ENCODE measurements at regions not wholly inside any gene's neighbourhood (a gene's known extent, or its start where the extent isn't known, plus 50 kb on each side); places are given as distances from the start of the nearest gene placed in this dataset.
A peak's percentile ranks its signal among the peaks of the same experiment; 100 is the strongest.

DNA sequence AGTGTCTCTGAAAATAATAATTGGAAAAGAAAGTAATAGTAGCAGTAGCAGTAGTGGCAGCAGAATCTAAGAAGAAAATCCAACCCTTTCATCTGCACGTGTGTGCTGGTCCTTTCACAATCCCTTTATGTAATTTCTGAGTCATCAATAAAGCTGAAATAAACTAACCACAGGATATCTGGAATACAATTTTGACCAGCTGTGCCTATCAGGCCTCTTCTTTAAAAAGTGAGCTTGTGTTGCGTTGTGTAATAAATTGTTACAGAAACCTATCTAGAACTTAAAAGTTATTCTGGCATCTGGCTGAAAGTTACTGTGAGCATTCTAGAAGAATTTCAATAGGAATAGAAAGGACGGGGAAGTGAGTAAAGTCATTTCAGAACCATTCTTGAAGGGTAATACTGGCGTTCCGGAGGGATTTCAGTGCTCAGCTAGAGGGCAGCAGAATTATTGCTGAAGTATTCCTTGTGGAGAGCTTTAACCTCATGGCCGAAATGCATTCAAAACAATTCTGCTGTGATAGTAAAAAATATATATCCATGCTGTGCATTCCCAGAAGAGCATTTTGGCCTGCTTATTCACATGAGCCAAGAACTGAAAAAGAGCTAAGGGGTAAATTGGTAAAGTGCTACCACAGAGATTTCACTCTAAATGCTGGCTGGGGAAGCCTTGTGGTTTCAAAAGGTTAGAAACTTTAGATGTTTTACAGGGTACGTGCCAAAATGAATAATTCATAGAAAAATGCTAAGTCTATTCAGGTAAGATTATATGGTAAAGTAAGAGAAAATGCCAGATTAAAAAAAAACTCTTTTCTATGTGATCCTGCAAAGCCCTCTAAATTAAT is 260.6 kb downstream of the NKX6-1 start:
- Histone ChIP-seq H3K4me1 (peaks cover 0 to 40% (median 14%) of the 10 kb centered on the region in 10 experiments; a peak in 11 of 20 replicates), H3K36me3 (peaks cover 0 to 7% (median 0%) of the 10 kb centered on the region in 11 experiments; a peak in 2 of 22 replicates), H3K27me3 (no peaks in the 10 kb centered on the region), H3K4me2 (peak overlapping the region in 7 of 11 experiments; percentile 12 to 34 (median 19); a peak in 9 of 22 replicates), H3K9ac (peak overlapping the region in 1 of 11 experiments; percentile 3; a peak in 2 of 22 replicates), H3K27ac (peak overlapping the region in 9 of 11 experiments; percentile 12 to 57 (median 46); a peak in 17 of 22 replicates), H3K4me3 (no peak overlapping the region), H4K20me1 (no peaks in the 10 kb centered on the region), H3K9me3 (replicated peaks in 1 of 11) (peaks cover 0 to 33% (median 12%) of the 10 kb centered on the region in 11 experiments; a peak in 17 of 22 replicates)
- TF ChIP-seq Cebpa-rat (IDR thresholded peaks at IDR 0.05) = no peak

DNA sequence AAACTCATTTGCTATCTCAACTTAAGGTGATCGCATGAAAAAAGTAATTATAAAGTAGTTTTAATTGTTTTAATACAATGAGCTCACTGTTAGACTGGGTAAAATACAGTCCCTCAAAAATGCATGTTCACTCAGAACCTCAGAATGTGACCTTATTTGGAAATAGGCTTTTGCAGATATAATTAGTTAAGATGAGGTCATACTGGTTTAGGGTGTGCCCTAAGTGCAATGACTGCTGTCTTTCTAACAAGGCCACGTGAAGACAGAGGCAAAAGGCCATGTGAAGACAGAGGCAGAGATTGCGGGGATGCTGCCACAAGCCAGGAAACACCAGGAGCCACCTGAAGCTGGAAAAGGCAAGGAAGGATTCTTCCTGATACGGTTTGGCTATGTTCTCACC is 262.1 kb downstream of the NKX6-1 start:
- H3K4me1 ChIP-seq = peaks cover 8 to 55% (median 26%) of the 10 kb centered on the region in 10 experiments; a peak in 19 of 20 replicates
- no peaks in the 10 kb centered on the region for H4K20me1 ChIP-seq
- H3K4me2 ChIP-seq = no peak overlapping the region; a peak in 1 of 22 replicates
- H3K27me3 ChIP-seq = no peaks in the 10 kb centered on the region
- H3K4me3 ChIP-seq = no peak overlapping the region
- peak overlapping the region in 7 of 11 experiments; percentile 4 to 57 (median 52); a peak in 11 of 22 replicates for H3K27ac ChIP-seq
- TF ChIP-seq Cebpa-rat (IDR thresholded peaks at IDR 0.05) = no peak
- H3K36me3 ChIP-seq = peaks cover 0 to 7% (median 0%) of the 10 kb centered on the region in 11 experiments; a peak in 2 of 22 replicates
- H3K9ac ChIP-seq = no peak overlapping the region
- H3K9me3 ChIP-seq (replicated peaks in 1 of 11) = peaks cover 0 to 33% (median 12%) of the 10 kb centered on the region in 11 experiments; a peak in 17 of 22 replicates

GRCh38 chr4:84235126-84235944 is 263.8 kb downstream of the NKX6-1 start:
- Histone ChIP-seq H4K20me1 (no peaks in the 10 kb centered on the region), H3K4me3 (no peak overlapping the region), H3K4me2 (peak overlapping the region in 4 of 11 experiments; percentile 1 to 73 (median 46); a peak in 7 of 22 replicates), H3K27me3 (no peaks in the 10 kb centered on the region), H3K4me1 (peaks cover 8 to 62% (median 26%) of the 10 kb centered on the region in 10 experiments; a peak in 19 of 20 replicates), H3K27ac (peak overlapping the region in 9 of 11 experiments; percentile 4 to 47 (median 17); a peak in 11 of 22 replicates), H3K9ac (no peak overlapping the region), H3K36me3 (peaks cover 0 to 7% (median 0%) of the 10 kb centered on the region in 11 experiments; a peak in 2 of 22 replicates), H3K9me3 (replicated peaks in 1 of 11) (peaks cover 0 to 33% (median 12%) of the 10 kb centered on the region in 11 experiments; a peak in 17 of 22 replicates)
- peak in 3 of 11 experiments; percentile 23 to 32 (median 31); a peak in 2 of 22 replicates for TF ChIP-seq Cebpa-rat (IDR thresholded peaks at IDR 0.05)

DNA sequence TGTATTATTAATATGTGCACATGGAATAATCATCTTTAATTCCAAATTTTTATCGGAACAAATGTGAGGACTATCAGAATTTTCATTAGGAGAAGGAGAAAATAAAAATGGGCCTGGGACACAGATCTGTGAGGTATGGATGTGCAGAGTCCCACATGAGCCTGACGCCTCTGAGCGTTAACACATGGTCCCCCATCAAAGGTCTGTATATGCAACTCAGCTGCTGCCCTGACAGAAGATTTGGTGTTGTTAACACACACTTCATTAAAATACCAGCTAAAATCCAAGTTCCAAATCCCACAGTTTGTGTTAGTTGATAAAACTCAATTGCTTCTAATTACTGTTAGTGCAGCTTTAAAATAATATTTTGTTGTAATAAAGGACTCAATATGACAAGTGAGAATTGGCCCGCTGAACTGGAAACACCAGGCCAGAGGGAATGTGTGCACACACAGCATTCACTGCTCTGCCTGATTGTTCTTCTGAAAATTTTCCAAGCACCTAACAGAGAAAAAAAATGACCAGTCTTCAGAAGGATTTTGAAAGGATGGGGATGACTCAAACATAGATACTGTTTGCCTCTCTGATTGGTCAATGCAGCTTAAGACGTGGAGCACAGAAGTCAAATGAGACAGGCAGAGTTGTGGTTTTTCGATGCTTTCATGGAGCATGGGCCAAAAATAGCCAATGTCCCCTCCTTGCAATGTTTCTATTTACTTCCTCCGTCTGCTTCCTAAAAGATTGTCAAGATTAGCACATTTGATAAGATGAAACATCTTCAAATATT is 266.6 kb downstream of the NKX6-1 start:
- Histone ChIP-seq H3K27me3 (no peaks in the 10 kb centered on the region), H3K27ac (peak overlapping the region in 4 of 11 experiments; percentile 15 to 38 (median 26); a peak in 4 of 22 replicates), H3K36me3 (peaks cover 0 to 6% (median 0%) of the 10 kb centered on the region in 11 experiments; a peak in 2 of 22 replicates), H3K9me3 (replicated peaks in 1 of 11) (peaks cover 0 to 15% (median 7%) of the 10 kb centered on the region in 11 experiments; a peak in 17 of 22 replicates), H3K4me3 (no peak overlapping the region), H3K4me1 (peaks cover 8 to 53% (median 18%) of the 10 kb centered on the region in 10 experiments; a peak in 19 of 20 replicates), H3K9ac (no peak overlapping the region), H4K20me1 (no peaks in the 10 kb centered on the region), H3K4me2 (peak overlapping the region; percentile 24 to 68 (median 57))
- TF ChIP-seq Cebpa-rat (IDR thresholded peaks at IDR 0.05) = no peak

DNA sequence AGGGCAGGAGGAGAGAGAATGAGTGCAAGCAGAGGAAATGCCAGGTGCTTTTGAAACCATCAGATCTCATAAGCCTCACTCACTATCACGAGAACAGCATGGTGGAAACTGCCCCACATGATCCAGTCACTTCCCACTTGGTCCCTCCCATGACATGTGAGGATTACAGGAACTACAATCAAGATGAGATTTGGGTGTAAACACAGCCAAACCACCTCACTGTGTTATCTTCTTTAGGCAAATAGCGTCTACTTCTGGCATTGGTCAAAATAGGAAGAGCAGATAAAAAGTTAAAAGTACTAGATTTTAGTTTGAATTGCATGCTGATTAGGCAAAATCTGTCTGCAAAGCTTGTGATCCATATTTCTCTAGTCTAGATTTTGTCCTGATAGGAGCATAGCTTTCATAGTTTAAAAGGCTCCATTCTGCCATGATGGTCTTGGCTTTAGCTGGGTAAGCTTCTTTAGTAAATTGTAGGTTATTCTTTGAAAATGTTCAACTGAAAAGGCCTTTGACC is 267.5 kb downstream of the NKX6-1 start:
- Histone ChIP-seq H3K36me3 (no peaks in the 10 kb centered on the region), H3K27ac (peak overlapping the region in 1 of 11 experiments; percentile 30; a peak in 1 of 22 replicates), H3K4me1 (peaks cover 8 to 53% (median 18%) of the 10 kb centered on the region in 10 experiments; a peak in 19 of 20 replicates), H3K9me3 (replicated peaks in 1 of 11) (peaks cover 0 to 6% (median 0%) of the 10 kb centered on the region in 11 experiments; a peak in 7 of 22 replicates), H3K4me2 (peak overlapping the region in 3 of 11 experiments; percentile 62 to 68 (median 63); a peak in 6 of 22 replicates), H3K27me3 (no peaks in the 10 kb centered on the region), H4K20me1 (no peaks in the 10 kb centered on the region), H3K4me3 (no peak overlapping the region), H3K9ac (no peak overlapping the region)
- no peak for TF ChIP-seq Cebpa-rat (IDR thresholded peaks at IDR 0.05)

DNA sequence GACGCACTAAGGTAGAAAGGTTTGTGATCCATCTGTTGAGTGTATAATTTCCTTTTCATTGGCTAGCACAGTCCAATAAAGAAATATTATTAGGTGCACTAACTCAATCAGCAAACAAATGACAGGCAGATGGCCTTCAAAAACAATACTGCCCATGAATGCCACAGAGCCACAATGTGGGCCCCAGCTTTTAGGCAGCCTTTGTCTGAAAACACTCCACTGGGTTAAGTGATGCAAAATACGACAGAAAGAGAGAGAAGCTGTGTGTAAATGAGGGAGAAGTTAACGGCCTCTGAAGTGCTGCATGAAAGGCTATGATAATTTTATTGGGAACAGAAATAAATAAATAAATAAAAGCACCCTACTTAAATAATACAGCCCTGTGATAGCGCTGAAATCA is 274.6 kb downstream of the NKX6-1 start:
- Histone ChIP-seq H3K4me3 (no peak overlapping the region), H3K4me2 (no peak overlapping the region), H4K20me1 (no peaks in the 10 kb centered on the region), H3K9ac (no peak overlapping the region), H3K27me3 (no peaks in the 10 kb centered on the region), H3K4me1 (peaks cover 0 to 31% (median 5%) of the 10 kb centered on the region in 10 experiments; a peak in 8 of 20 replicates), H3K9me3 (replicated peaks in 1 of 11) (no peaks in the 10 kb centered on the region; a peak in 1 of 22 replicates), H3K27ac (no peak overlapping the region), H3K36me3 (no peaks in the 10 kb centered on the region)
- no peak for TF ChIP-seq Cebpa-rat (IDR thresholded peaks at IDR 0.05)

GRCh38 chr4:84221704-84222103 is 277.4 kb downstream of the NKX6-1 start:
- Histone ChIP-seq H3K9me3 (replicated peaks in 1 of 11) (no peaks in the 10 kb centered on the region), H3K4me2 (peak overlapping the region in 1 of 11 experiments; percentile 38; a peak in 3 of 22 replicates), H3K4me3 (no peak overlapping the region), H3K4me1 (peaks cover 0 to 24% (median 0%) of the 10 kb centered on the region in 10 experiments; a peak in 6 of 20 replicates), H3K27me3 (no peaks in the 10 kb centered on the region), H3K9ac (no peak overlapping the region), H3K27ac (no peak overlapping the region), H4K20me1 (no peaks in the 10 kb centered on the region), H3K36me3 (no peaks in the 10 kb centered on the region)
- no peak for TF ChIP-seq Cebpa-rat (IDR thresholded peaks at IDR 0.05)

Measured in BLaER1 treated with 17β-estradiol and CSF1 and Interleukin-3, amounts not matched to agents 10 nM and 100 nM (cell line).